SH-SY5Y (cell line): ENCODE measurements at regions not wholly inside any gene's neighbourhood (a gene's known extent, or its start where the extent isn't known, plus 50 kb on each side); places are given as distances from the start of the nearest gene placed in this dataset.

Source experiments
- GATA2 ChIP-seq: IDR thresholded peaks from 2 replicates; pipeline ENCODE4 v1.6.1; 2011; ENCODE audit warnings: mild to moderate bottlenecking, low read depth, low read length
- GATA3 ChIP-seq: IDR thresholded peaks from 2 replicates; pipeline ENCODE4 v1.6.1; 2011; ENCODE audit warnings: low read depth, mild to moderate bottlenecking, low read length, moderate library complexity

DNA sequence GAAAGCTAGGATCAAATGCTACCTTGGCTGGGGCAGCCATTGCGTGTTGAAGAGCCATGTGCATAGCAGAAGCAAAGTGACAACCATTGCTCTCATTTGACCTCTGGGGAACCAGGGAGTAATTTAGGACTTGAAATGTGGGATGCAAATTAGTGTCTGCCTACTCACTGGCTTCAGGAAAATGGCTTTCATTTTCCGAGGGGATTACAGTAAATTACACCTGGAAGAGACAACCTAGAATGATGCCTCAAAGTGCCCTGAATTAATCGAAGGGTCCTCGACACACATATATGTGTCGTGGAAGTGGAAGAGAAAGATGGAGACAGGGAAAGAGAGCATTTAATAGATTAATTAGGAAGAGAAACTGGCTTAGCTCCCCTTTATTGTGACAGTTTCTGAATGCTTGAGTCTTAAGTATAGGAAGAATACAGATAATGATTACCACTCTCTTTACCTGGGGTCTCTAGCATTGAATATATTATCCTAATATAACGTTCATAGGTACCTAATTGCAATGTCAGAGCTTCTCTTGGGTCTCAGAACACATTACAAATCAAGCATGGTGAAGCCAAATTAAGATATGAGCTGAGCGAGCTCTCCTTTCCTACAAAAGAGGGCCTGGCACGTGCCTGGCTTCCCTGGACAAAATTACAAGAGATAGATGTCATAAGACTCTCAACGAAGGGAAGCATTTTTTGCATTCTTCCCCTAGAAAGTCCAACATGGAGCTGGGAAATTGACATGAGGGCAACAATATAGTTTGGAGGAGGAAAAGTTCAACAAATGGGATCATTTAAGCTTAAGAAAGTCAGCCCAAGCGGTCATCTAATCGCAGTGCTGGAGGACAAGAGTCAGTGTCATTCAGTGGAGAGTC, 59.5 kb downstream of the MYCN start:
- no peak for TF ChIP-seq GATA2
- TF ChIP-seq GATA3, result no peak
